ENCODE measurements at regions not wholly inside any gene's neighbourhood (a gene's known extent, or its start where the extent isn't known, plus 50 kb on each side); places are given as distances from the start of the nearest gene placed in this dataset.

DNA sequence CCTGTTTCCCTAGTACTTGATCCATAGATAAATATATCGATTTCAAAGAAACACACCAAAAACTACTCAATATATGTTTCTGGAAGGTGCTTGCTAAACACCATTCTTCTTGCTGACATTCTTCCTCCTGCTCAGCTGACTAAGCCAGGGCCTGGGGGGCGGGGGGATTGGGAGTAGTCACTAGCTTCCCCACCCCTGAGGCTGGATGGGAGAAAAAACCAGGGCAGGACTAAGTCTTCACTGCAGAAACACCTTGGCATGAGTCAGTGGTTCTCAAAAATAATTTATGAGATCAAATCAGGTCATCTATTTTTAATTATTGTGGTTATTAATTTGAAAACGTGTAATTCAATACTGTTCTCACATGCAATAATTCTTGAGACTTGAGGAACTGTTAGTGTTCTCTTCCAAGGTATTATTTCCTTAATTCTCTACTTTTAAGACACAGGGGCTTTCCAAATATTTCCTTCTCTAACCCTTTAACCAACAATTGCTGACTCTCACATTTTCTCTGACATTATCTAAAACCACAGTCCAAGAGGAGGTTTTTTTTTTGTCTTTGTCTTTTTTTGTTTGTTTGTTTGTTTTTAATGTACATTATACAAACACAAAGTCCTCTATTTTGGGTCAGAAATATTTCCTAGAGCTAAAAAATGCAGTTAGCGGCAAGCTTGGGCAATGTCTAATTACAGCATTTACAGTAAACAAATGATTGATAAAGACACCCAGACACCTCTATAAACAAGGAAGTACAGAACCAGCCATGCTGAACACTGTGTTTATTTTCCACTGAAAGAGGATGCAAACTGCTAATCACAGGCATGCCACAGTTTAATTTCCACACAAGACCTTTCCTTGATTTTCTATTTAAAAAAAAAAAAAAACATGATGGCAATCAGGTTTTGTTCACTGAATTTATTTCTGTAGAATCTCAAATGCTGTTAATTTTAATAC, 120.3 kb upstream of the USP9X start:
- TF ChIP-seq, protein P1, sequence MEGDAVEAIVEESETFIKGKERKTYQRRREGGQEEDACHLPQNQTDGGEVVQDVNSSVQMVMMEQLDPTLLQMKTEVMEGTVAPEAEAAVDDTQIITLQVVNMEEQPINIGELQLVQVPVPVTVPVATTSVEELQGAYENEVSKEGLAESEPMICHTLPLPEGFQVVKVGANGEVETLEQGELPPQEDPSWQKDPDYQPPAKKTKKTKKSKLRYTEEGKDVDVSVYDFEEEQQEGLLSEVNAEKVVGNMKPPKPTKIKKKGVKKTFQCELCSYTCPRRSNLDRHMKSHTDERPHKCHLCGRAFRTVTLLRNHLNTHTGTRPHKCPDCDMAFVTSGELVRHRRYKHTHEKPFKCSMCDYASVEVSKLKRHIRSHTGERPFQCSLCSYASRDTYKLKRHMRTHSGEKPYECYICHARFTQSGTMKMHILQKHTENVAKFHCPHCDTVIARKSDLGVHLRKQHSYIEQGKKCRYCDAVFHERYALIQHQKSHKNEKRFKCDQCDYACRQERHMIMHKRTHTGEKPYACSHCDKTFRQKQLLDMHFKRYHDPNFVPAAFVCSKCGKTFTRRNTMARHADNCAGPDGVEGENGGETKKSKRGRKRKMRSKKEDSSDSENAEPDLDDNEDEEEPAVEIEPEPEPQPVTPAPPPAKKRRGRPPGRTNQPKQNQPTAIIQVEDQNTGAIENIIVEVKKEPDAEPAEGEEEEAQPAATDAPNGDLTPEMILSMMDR (IDR thresholded peaks at IDR 0.05; ENCODE audit: low read depth, low read length), result no peak
- no peak for TF ChIP-seq EZH2phosphoT487 (IDR thresholded peaks at IDR 0.05; ENCODE audit: low read depth)
